H54 (cell line): ENCODE measurements at regions not wholly inside any gene's neighbourhood (a gene's known extent, or its start where the extent isn't known, plus 50 kb on each side); places are given as distances from the start of the nearest gene placed in this dataset.
"Not testable (repeated sequence)": the region's sequence is repeated elsewhere in the genome, so short reads cannot be mapped to it uniquely, and the experiment has no call there.

Experiments
- DNase-seq: peaks from one replicate; pipeline ENCODE4 v3.0.0; 2011; ENCODE audit warnings: low spot score, mixed read lengths; ENCODE audit not compliant: insufficient read length
- FAIRE-seq: peaks from 3 replicates; lab custom pipeline; 2011; peaks lifted over from hg19 to GRCh38; lab: Jason Lieb, UNC
- POLR2A ChIP-seq: IDR thresholded peaks from 2 replicates; pipeline ENCODE4 v1.6.1; 2011; ENCODE audit warnings: low read depth, mild to moderate bottlenecking, low read length

GRCh38 chr22:44561139-44561840, 63.3 kb upstream of the RTL6 start:
- FAIRE-seq (no peak), DNase-seq (no peak)
- TF ChIP-seq POLR2A: no peak

- not testable (repeated sequence) for FAIRE-seq, DNase-seq
These were observed 60.6 kb upstream of the RTL6 start for GRCh38 chr22:44558671-44559070.

GRCh38 chr22:44557872-44558271, 59.8 kb upstream of the RTL6 start:
- FAIRE-seq: not testable (repeated sequence)

GRCh38 chr22:44557064-44557748, 59.2 kb upstream of the RTL6 start:
- DNase-seq: no peak
- FAIRE-seq: no peak
- TF ChIP-seq POLR2A: no peak

More at GRCh38 chr22:44557872-44558271, 59.8 kb upstream of the RTL6 start:
- DNase-seq: not testable (repeated sequence)

GRCh38 chr22:44555597-44555996, 57.6 kb upstream of the RTL6 start:
- FAIRE-seq: no peak
- no peak for DNase-seq
- no peak for TF ChIP-seq POLR2A

GRCh38 chr22:44555046-44555445, 57.0 kb upstream of the RTL6 start:
- FAIRE-seq (no peak), DNase-seq (no peak)
- no peak for TF ChIP-seq POLR2A

GRCh38 chr22:44554411-44554810, 56.4 kb upstream of the RTL6 start:
- no peak for TF ChIP-seq POLR2A
- FAIRE-seq: no peak

GRCh38 chr22:44550711-44551491, 52.9 kb upstream of the RTL6 start:
- DNase-seq (peak; percentile 53), FAIRE-seq (no peak)
- TF ChIP-seq POLR2A: no peak

More at GRCh38 chr22:44554411-44554810, 56.4 kb upstream of the RTL6 start:
- DNase-seq: no peak

GRCh38 chr22:44549701-44550100, 51.7 kb upstream of the RTL6 start:
- TF ChIP-seq POLR2A: no peak
- FAIRE-seq: no peak
- no peak for DNase-seq

- DNase-seq (no peak), FAIRE-seq (no peak)
- TF ChIP-seq POLR2A: no peak
These were observed 50.9 kb upstream of the RTL6 start for GRCh38 chr22:44548981-44549380.
